MM.1S (cell line): ENCODE measurements at regions not wholly inside any gene's neighbourhood (a gene's known extent, or its start where the extent isn't known, plus 50 kb on each side); places are given as distances from the start of the nearest gene placed in this dataset.

ENCODE experiments used
- DNase-seq: peaks from one replicate; pipeline ENCODE4 v3.0.0-alpha.2; 2015
- H2AFZ ChIP-seq: fragments of 300-600 bp; sonication (generic); 2 replicates; pipeline ENCODE4 v1.6.0; 2016; ENCODE audit warnings: antibody characterized with exemption, low read length
- H3F3A ChIP-seq: fragments of 300-600 bp; sonication (generic); 2 replicates; pipeline ENCODE4 v1.6.1; 2016; ENCODE audit warnings: mild to moderate bottlenecking, antibody characterized with exemption, low read length, moderate library complexity, mixed read lengths; ENCODE audit not compliant: insufficient read depth
- H3K27ac ChIP-seq: fragments of 300-600 bp; sonication (generic); 2 replicates; pipeline ENCODE4 v1.5.1; 2016; ENCODE audit warnings: mild to moderate bottlenecking, low read length
- H3K27me3 ChIP-seq: fragments of 300-600 bp; sonication (generic); replicated peaks from 2 replicates; pipeline ENCODE4 v1.6.0; 2016; ENCODE audit warnings: low read length; ENCODE audit not compliant: insufficient read depth
- H3K36me3 ChIP-seq: fragments of 300-600 bp; sonication (generic); replicated peaks from 2 replicates; pipeline ENCODE4 v1.6.1; 2016; ENCODE audit warnings: mild to moderate bottlenecking, low read length, mixed read lengths; ENCODE audit not compliant: insufficient read depth
- H3K4me1 ChIP-seq: fragments of 300-600 bp; sonication (generic); 2 replicates; pipeline ENCODE4 v1.6.1; 2016; ENCODE audit warnings: low read length, mixed read lengths
- H3K4me2 ChIP-seq: fragments of 300-600 bp; sonication (generic); 2 replicates; pipeline ENCODE4 v1.6.0; 2016; ENCODE audit warnings: low read depth, low read length
- H3K4me3 ChIP-seq: fragments of 300-600 bp; sonication (generic); 2 replicates; pipeline ENCODE4 v1.5.1; 2016; ENCODE audit warnings: low read length, mixed read lengths
- H3K79me2 ChIP-seq: fragments of 300-600 bp; sonication (generic); 2 replicates; pipeline ENCODE4 v1.6.1; 2016; ENCODE audit warnings: mixed run types, low read length, mixed read lengths
- H3K9ac ChIP-seq: fragments of 300-600 bp; sonication (generic); 2 replicates; pipeline ENCODE4 v1.6.1; 2016; ENCODE audit warnings: low read length, mixed read lengths
- H3K9me2 ChIP-seq: fragments of 300-600 bp; sonication (generic); replicated peaks from 2 replicates; pipeline ENCODE4 v1.6.1; 2016; ENCODE audit warnings: mild to moderate bottlenecking, low read length, mixed read lengths; ENCODE audit not compliant: insufficient read depth
- H3K9me3 ChIP-seq: fragments of 300-600 bp; sonication (generic); replicated peaks from 2 replicates; pipeline ENCODE4 v1.6.1; 2016; ENCODE audit warnings: mild to moderate bottlenecking, low read length, mixed read lengths; ENCODE audit not compliant: insufficient read depth
- H4K20me1 ChIP-seq: fragments of 300-600 bp; sonication (generic); 2 replicates; pipeline ENCODE4 v1.6.1; 2016; ENCODE audit warnings: mild to moderate bottlenecking, low read length, moderate library complexity, mixed read lengths; ENCODE audit not compliant: insufficient read depth
- CTCF ChIP-seq: fragments of 300-600 bp; sonication (generic); IDR thresholded peaks from 2 replicates; pipeline ENCODE4 v1.5.1; 2016; ENCODE audit warnings: antibody characterized with exemption, low read length, mixed read lengths
- EZH2 ChIP-seq: fragments of 300-600 bp; sonication (generic); optimal IDR thresholded peaks from 2 replicates; pipeline ENCODE3; 2017; ENCODE audit warnings: low read depth, mild to moderate bottlenecking, antibody characterized with exemption, low read length, mixed read lengths
- EZH2phosphoT487 ChIP-seq: fragments of 300-600 bp; sonication (generic); IDR thresholded peaks from 2 replicates; pipeline ENCODE4 v1.6.1; 2018; ENCODE audit warnings: antibody characterized with exemption, low read length

GRCh38 chr4:119731146-119731742 lies 102.6 kb upstream of the PDE5A start:
- no peak for TF ChIP-seq EZH2phosphoT487
- no peak for TF ChIP-seq EZH2
- TF ChIP-seq CTCF = no peak

GRCh38 chr4:119730671-119730950 lies 102.0 kb upstream of the PDE5A start:
- Histone ChIP-seq H3K4me1 (peaks cover 10% of the 10 kb centered on the region), H3K27ac (no peak overlapping the region), H3F3A (0 out of 2 replicates have a peak, but pooled peaks cover 8% of the 10 kb centered on the region), H3K79me2 (no peaks in the 10 kb centered on the region), H4K20me1 (no peaks in the 10 kb centered on the region), H3K9me2 (no peaks in the 10 kb centered on the region), H3K9ac (no peak overlapping the region), H3K9me3 (no peaks in the 10 kb centered on the region), H3K36me3 (no peaks in the 10 kb centered on the region), H3K4me3 (no peak overlapping the region), H3K27me3 (no peaks in the 10 kb centered on the region), H2AFZ (no peak overlapping the region), H3K4me2 (no peak overlapping the region)
- TF ChIP-seq EZH2phosphoT487 (no peak), CTCF (no peak), EZH2 (no peak)
- no peak for DNase-seq

More at GRCh38 chr4:119731146-119731742, 102.6 kb upstream of the PDE5A start:
- 0 out of 2 replicates have a peak, but pooled peaks cover 8% of the 10 kb centered on the region for H3F3A ChIP-seq
- H3K4me1 ChIP-seq = peaks cover 15% of the 10 kb centered on the region
- H4K20me1 ChIP-seq = no peaks in the 10 kb centered on the region
- no peak overlapping the region for H2AFZ ChIP-seq
- H3K27me3 ChIP-seq = no peaks in the 10 kb centered on the region
- H3K9me3 ChIP-seq = no peaks in the 10 kb centered on the region
- H3K9me2 ChIP-seq = no peaks in the 10 kb centered on the region
- H3K36me3 ChIP-seq = no peaks in the 10 kb centered on the region
- H3K4me2 ChIP-seq = no peak overlapping the region
- no peak for DNase-seq
- no peak overlapping the region for H3K4me3 ChIP-seq
- no peak overlapping the region for H3K9ac ChIP-seq
- no peak overlapping the region for H3K27ac ChIP-seq
- H3K79me2 ChIP-seq = no peaks in the 10 kb centered on the region

- TF ChIP-seq CTCF (no peak), EZH2 (no peak), EZH2phosphoT487 (no peak)
- Histone ChIP-seq H4K20me1 (no peaks in the 10 kb centered on the region), H3K4me2 (no peak overlapping the region), H3F3A (0 out of 2 replicates have a peak, but pooled peaks cover 3% of the 10 kb centered on the region), H2AFZ (no peak overlapping the region), H3K4me3 (no peak overlapping the region), H3K4me1 (peaks cover 5% of the 10 kb centered on the region), H3K27me3 (no peaks in the 10 kb centered on the region), H3K9me2 (no peaks in the 10 kb centered on the region), H3K9me3 (no peaks in the 10 kb centered on the region), H3K27ac (no peak overlapping the region), H3K9ac (no peak overlapping the region), H3K36me3 (no peaks in the 10 kb centered on the region), H3K79me2 (no peaks in the 10 kb centered on the region)
- no peak for DNase-seq
These were observed 101.4 kb upstream of the PDE5A start for GRCh38 chr4:119729835-119730670.
